Neural cell (in vitro differentiated cells): ENCODE measurements at regions not wholly inside any gene's neighbourhood (a gene's known extent, or its start where the extent isn't known, plus 50 kb on each side); places are given as distances from the start of the nearest gene placed in this dataset.
"Not testable (repeated sequence)": the region's sequence is repeated elsewhere in the genome, so short reads cannot be mapped to it uniquely, and the experiment has no call there.

Experiments
- H2AFZ ChIP-seq: fragments of 200-600, 300-800 bp; sonication (generic), shearing (Covaris generic); 2 replicates; pipeline ENCODE4 v1.6.0; 2014; ENCODE audit warnings: low read depth, mild to moderate bottlenecking, antibody characterized with exemption, low read length, moderate library complexity
- H3F3A ChIP-seq: fragments of 200-600 bp; shearing (Covaris generic); 2 replicates; pipeline ENCODE4 v1.6.1; 2016; ENCODE audit warnings: mild to moderate bottlenecking, moderate library complexity, mixed read lengths, antibody characterized with exemption, low read length; ENCODE audit not compliant: insufficient read depth, poor library complexity, severe bottlenecking
- H3K27ac ChIP-seq: fragments of 200-600, 300-800 bp; sonication (generic), shearing (Covaris generic); 2 replicates; pipeline ENCODE4 v1.5.1; 2014; ENCODE audit warnings: mild to moderate bottlenecking, low read length, moderate library complexity
- H3K27me3 ChIP-seq: fragments of 300-800, 200-600 bp; sonication (generic), shearing (Covaris generic); 2 replicates; pipeline ENCODE4 v1.6.0; 2014; ENCODE audit warnings: mild to moderate bottlenecking, low read depth, low read length, moderate library complexity; ENCODE audit not compliant: insufficient read depth
- H3K36me3 ChIP-seq: fragments of 300-800, 200-600 bp; sonication (generic), shearing (Covaris generic); 2 replicates; pipeline ENCODE4 v1.5.1; 2014; ENCODE audit warnings: mild to moderate bottlenecking, antibody characterized with exemption, low read length, moderate library complexity; ENCODE audit not compliant: insufficient read depth
- H3K4me2 ChIP-seq: fragments of 300-800, 200-600 bp; sonication (generic), shearing (Covaris generic); 2 replicates; pipeline ENCODE4 v1.6.0; 2014; ENCODE audit warnings: mild to moderate bottlenecking, low read length
- H3K4me3 ChIP-seq: fragments of 300-800, 200-600 bp; sonication (generic), shearing (Covaris generic); 2 replicates; pipeline ENCODE4 v1.5.1; 2014; ENCODE audit warnings: mild to moderate bottlenecking, low read length, moderate library complexity
- H3K79me2 ChIP-seq: fragments of 200-600 bp; shearing (Covaris generic); replicated peaks from 2 replicates; pipeline ENCODE4 v1.6.0; 2014; ENCODE audit warnings: mild to moderate bottlenecking, low read length, moderate library complexity; ENCODE audit not compliant: insufficient read depth
- H3K9ac ChIP-seq: fragments of 300-800, 200-600 bp; sonication (generic), shearing (Covaris generic); 2 replicates; pipeline ENCODE4 v1.6.1; 2016; ENCODE audit warnings: mild to moderate bottlenecking, low read length, mixed read lengths
- H3K9me2 ChIP-seq: fragments of 200-600 bp; shearing (Covaris generic); 2 replicates; pipeline ENCODE4 v1.6.1; 2016; ENCODE audit warnings: mild to moderate bottlenecking, low read length, mixed read lengths; ENCODE audit not compliant: insufficient read depth
- H3K9me3 ChIP-seq: fragments of 200-600, 300-800 bp; sonication (generic), shearing (Covaris generic); 2 replicates; pipeline ENCODE4 v1.6.1; 2016; ENCODE audit warnings: mild to moderate bottlenecking, mixed run types, low read length, moderate library complexity, mixed read lengths
- H4K20me1 ChIP-seq: fragments of 200-600 bp; shearing (Covaris generic); 2 replicates; pipeline ENCODE4 v1.6.1; 2016; ENCODE audit warnings: mild to moderate bottlenecking, mixed run types; ENCODE audit not compliant: insufficient read depth
- EP300 ChIP-seq: fragments of 450-650 bp; conservative IDR thresholded peaks from 2 replicates; pipeline ENCODE4 v1.6.1; 2014; ENCODE audit warnings: antibody characterized with exemption, mild to moderate bottlenecking, moderate library complexity; ENCODE audit not compliant: poor library complexity, severe bottlenecking

DNA sequence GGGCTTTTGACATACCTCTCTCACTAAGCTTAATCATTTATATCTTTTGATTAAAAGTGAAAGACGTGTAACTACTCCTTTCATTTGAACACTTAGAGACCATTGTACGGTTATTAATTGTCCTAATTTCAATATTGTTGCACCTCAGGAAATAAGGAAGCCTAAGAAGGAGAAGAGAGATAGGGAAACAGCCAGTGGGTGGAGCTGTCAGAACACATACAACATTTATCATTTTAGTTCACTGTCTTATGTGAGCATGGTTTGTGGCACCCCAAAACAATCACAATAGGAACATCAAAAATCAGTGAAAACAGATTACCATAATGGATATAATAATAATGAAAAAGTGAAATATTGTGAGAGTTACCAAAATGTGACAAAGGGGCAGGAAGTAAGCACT lies 147.2 kb upstream of the POMZP3 start:
- H3K36me3 ChIP-seq, H3K9ac ChIP-seq, H4K20me1 ChIP-seq, H3K4me3 ChIP-seq, H3K79me2 ChIP-seq, H2AFZ ChIP-seq, H3K27me3 ChIP-seq, H3F3A ChIP-seq, H3K4me2 ChIP-seq, H3K9me2 ChIP-seq, H3K27ac ChIP-seq, H3K9me3 ChIP-seq: not testable (repeated sequence)

DNA sequence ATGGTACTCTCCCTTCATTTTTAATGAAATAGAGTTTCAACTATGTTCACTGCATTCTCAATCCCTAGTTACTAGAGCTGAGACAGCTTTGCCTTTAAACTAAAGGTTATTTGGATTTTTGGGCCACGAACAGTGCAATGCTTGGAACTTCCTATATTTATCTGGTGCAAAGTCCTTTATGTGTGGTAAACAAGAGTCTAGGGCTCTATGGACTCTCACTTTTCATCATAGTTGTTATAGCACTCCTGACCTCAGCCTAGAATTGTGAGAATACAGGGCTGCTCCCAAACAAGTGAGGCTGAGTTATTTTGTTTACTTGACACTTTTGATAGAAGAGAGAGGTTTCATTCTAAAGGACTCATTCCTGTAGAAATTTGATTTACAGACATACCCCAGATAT lies 144.9 kb upstream of the POMZP3 start:
- not testable (repeated sequence) for H3K4me2 ChIP-seq, H3K36me3 ChIP-seq, H2AFZ ChIP-seq, H3K9me3 ChIP-seq, H3K9ac ChIP-seq, H3K27ac ChIP-seq, H4K20me1 ChIP-seq, H3K4me3 ChIP-seq, H3F3A ChIP-seq, H3K9me2 ChIP-seq, H3K27me3 ChIP-seq, H3K79me2 ChIP-seq

DNA sequence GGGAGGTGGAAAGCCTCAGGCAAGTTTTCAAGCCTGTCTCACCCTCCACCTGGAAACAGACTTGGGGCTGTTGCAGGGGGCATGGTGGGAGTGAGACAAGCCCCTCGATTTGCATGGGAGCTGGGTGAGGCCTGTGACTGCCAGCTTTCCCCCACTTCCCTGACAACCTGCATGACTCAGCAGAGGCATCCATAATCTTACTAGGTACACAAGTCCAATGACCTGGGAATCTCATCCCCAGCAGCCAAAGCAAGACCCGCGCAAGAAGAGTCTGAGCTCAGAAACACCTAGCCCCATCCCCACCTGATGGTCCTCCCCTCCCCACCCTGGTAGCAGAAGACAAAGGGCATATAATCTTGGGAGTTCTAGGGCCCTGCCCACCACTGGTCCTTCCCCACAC lies 136.9 kb upstream of the POMZP3 start:
- H3K4me2 ChIP-seq, H3K9me2 ChIP-seq, H2AFZ ChIP-seq, H3K79me2 ChIP-seq, H3K27ac ChIP-seq, H3K9me3 ChIP-seq, H3F3A ChIP-seq, H3K36me3 ChIP-seq, H3K9ac ChIP-seq, H4K20me1 ChIP-seq, H3K27me3 ChIP-seq, H3K4me3 ChIP-seq: not testable (repeated sequence)

- H4K20me1 ChIP-seq, H3K79me2 ChIP-seq, H3K27me3 ChIP-seq, H3K9me3 ChIP-seq, H3K4me3 ChIP-seq, H3K9me2 ChIP-seq, H3K4me2 ChIP-seq, H3K36me3 ChIP-seq, H3K27ac ChIP-seq, H3K9ac ChIP-seq, H3F3A ChIP-seq, H2AFZ ChIP-seq: not testable (repeated sequence)
Measured at GRCh38 chr7:76760546-76761220, 133.6 kb upstream of the POMZP3 start.

- H3K4me2 ChIP-seq, H3F3A ChIP-seq, H3K27me3 ChIP-seq, H3K9ac ChIP-seq, H3K4me3 ChIP-seq, H2AFZ ChIP-seq, H3K27ac ChIP-seq, H3K9me2 ChIP-seq, H3K79me2 ChIP-seq, H4K20me1 ChIP-seq, H3K36me3 ChIP-seq, H3K9me3 ChIP-seq: not testable (repeated sequence)
- TF ChIP-seq EP300 = peak; percentile 16
Measured at GRCh38 chr7:76739538-76739937, 112.5 kb upstream of the POMZP3 start.

DNA sequence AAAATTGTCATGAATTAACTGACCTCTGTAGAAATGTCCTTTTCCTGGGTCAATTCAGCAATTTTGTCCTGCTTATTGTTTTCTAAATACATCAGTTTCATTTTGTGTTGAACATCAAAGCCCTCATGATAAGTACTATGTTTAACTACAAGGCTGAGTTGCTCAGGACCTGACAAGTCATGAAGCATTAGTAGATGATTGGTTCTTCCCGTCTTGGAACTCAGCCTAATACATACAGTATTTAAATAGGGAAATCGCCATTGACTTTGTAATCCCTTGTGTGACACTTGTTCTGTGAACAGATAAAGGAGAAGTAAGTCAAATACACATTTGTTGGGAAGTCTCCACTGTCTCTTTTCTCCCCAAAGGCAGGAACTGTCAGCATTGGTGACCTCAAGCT lies 109.6 kb upstream of the POMZP3 start:
- not testable (repeated sequence) for H3K27me3 ChIP-seq, H3K9ac ChIP-seq, H3F3A ChIP-seq, H3K27ac ChIP-seq, H3K9me2 ChIP-seq, H3K4me2 ChIP-seq, H4K20me1 ChIP-seq, H2AFZ ChIP-seq, H3K4me3 ChIP-seq, H3K79me2 ChIP-seq, H3K9me3 ChIP-seq, H3K36me3 ChIP-seq

- not testable (repeated sequence) for H3K4me2 ChIP-seq, H3K9me3 ChIP-seq, H3K27me3 ChIP-seq, H3K9me2 ChIP-seq, H3K27ac ChIP-seq, H3K4me3 ChIP-seq, H3K36me3 ChIP-seq, H3F3A ChIP-seq, H3K79me2 ChIP-seq, H3K9ac ChIP-seq, H2AFZ ChIP-seq, H4K20me1 ChIP-seq
Measured at GRCh38 chr7:76736091-76736490, 109.0 kb upstream of the POMZP3 start.

DNA sequence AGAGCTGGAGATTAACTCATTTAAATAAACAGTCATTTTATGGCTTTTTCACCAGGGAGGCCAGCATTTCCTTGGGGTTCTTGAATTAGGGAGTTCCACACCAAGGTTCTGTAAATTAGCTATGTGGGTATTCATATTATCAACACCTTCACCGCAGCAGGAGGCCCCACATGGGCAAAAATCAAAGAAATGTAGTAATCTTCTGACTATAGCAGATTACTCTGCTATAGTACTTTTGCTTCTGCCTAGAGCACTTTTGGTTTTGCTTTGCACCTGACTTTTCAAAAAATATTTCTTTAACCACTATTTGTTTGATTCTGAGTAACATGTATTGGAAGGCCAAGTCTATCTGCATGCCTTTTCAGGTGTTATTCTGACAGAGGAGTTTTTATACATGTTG lies 108.6 kb upstream of the POMZP3 start:
- H3K4me2 ChIP-seq, H3K9ac ChIP-seq, H3K4me3 ChIP-seq, H3K9me3 ChIP-seq, H2AFZ ChIP-seq, H3K27ac ChIP-seq, H3K9me2 ChIP-seq, H3K79me2 ChIP-seq, H3K36me3 ChIP-seq, H3F3A ChIP-seq, H4K20me1 ChIP-seq, H3K27me3 ChIP-seq: not testable (repeated sequence)
